Endodermal cell (in vitro differentiated cells): ENCODE measurements at regions not wholly inside any gene's neighbourhood (a gene's known extent, or its start where the extent isn't known, plus 50 kb on each side); places are given as distances from the start of the nearest gene placed in this dataset.

Source experiments
- DNase-seq: peaks from one replicate; pipeline ENCODE4 v3.0.0-alpha.2; 2017
- H3K27ac ChIP-seq: 2 replicates; pipeline ENCODE4 v1.5.1; 2013; ENCODE audit warnings: mild to moderate bottlenecking, low read depth, low read length, moderate library complexity
- H3K27me3 ChIP-seq: 2 replicates; pipeline ENCODE4 v1.6.1; 2013; ENCODE audit warnings: mild to moderate bottlenecking, low read length, moderate library complexity; ENCODE audit not compliant: insufficient read depth, control insufficient read depth, poor library complexity, severe bottlenecking
- H3K36me3 ChIP-seq: 2 replicates; pipeline ENCODE4 v1.7.0; 2013; ENCODE audit warnings: mild to moderate bottlenecking, low read length, moderate library complexity; ENCODE audit not compliant: control insufficient read depth, insufficient read depth
- H3K4me1 ChIP-seq: one replicate; pipeline ENCODE4 v1.7.0; 2013; ENCODE audit warnings: low read length; ENCODE audit not compliant: control insufficient read depth, insufficient read depth
- H3K4me3 ChIP-seq: 2 replicates; pipeline ENCODE4 v1.5.1; 2013; ENCODE audit warnings: mild to moderate bottlenecking, low read length, moderate library complexity
- H3K9ac ChIP-seq: 2 replicates; pipeline ENCODE4 v1.6.1; 2013; ENCODE audit warnings: mild to moderate bottlenecking, low read length, moderate library complexity; ENCODE audit not compliant: poor library complexity, severe bottlenecking; ENCODE audit errors: extremely low read depth
- H3K9me3 ChIP-seq: 2 replicates; pipeline ENCODE4 v1.6.1; 2013; ENCODE audit warnings: mild to moderate bottlenecking, low read length, moderate library complexity; ENCODE audit not compliant: control insufficient read depth
- H3K27ac Mint-ChIP-seq: 2 replicates; pipeline ENCODE4 v1.8.0; 2020; ENCODE audit warnings: mixed read lengths
- H3K27me3 Mint-ChIP-seq: 2 replicates; pipeline ENCODE4 v1.8.0; 2021; ENCODE audit warnings: mild to moderate bottlenecking, mixed read lengths; ENCODE audit not compliant: insufficient read depth
- H3K36me3 Mint-ChIP-seq: 2 replicates; pipeline ENCODE4 v1.8.0; 2020; ENCODE audit warnings: low read depth, mixed read lengths
- H3K4me1 Mint-ChIP-seq: 2 replicates; pipeline ENCODE4 v1.8.0; 2020; ENCODE audit warnings: mixed read lengths
- H3K4me3 Mint-ChIP-seq: 2 replicates; pipeline ENCODE4 v1.8.0; 2020; ENCODE audit warnings: mild to moderate bottlenecking, moderate library complexity, mixed read lengths
- H3K9me3 Mint-ChIP-seq: 2 replicates; pipeline ENCODE4 v1.8.0; 2020; ENCODE audit warnings: mild to moderate bottlenecking, mixed read lengths
- CTCF ChIP-seq: fragments of 200-600 bp; sonication (generic); conservative IDR thresholded peaks from 2 replicates; pipeline ENCODE4 v1.5.0; 2021; ENCODE audit warnings: antibody characterized with exemption, mild to moderate bottlenecking
- WGBS, 2 experiments: methylation state at CpG; one replicate each; pipeline versions ENCODE4 v1.1.5 to v1.1.7; 2013; ENCODE audit warnings: missing lambda C conversion rate in 2 of 2, mixed read lengths in 1 of 2; ENCODE audit not compliant: insufficient coverage in 1 of 2, insufficient read length in 1 of 2; 5-methylcytosine and 5-hydroxymethylcytosine counted together

- peaks cover 13% of the 10 kb centered on the region for H3K9me3 Mint-ChIP-seq
- H3K4me3 Mint-ChIP-seq, result no peak overlapping the region
- Histone ChIP-seq H3K4me3 (no peak overlapping the region), H3K27me3 (no peaks in the 10 kb centered on the region), H3K4me1 (no peaks in the 10 kb centered on the region), H3K36me3 (no peaks in the 10 kb centered on the region), H3K9me3 (no peaks in the 10 kb centered on the region), H3K27ac (no peak overlapping the region), H3K9ac (no peak overlapping the region)
- peak; percentile 17 for DNase-seq
- no peaks in the 10 kb centered on the region for H3K27me3 Mint-ChIP-seq
- no peaks in the 10 kb centered on the region for H3K4me1 Mint-ChIP-seq
- H3K27ac Mint-ChIP-seq, result no peak overlapping the region
- no peak for TF ChIP-seq CTCF
- no peaks in the 10 kb centered on the region for H3K36me3 Mint-ChIP-seq
- WGBS, 2 experiments, result 84 to 87% methylated on average over 11 of the region's 11 CpGs
Observed at GRCh38 chr2:239596792-239597191, 196.0 kb upstream of the HDAC4 start.

GRCh38 chr2:239596253-239596652 is 195.4 kb upstream of the HDAC4 start:
- 79 to 91% methylated on average over 2 to 4 of the region's 4 CpGs for WGBS, 2 experiments
- Mint-ChIP-seq H3K4me1 (no peaks in the 10 kb centered on the region), H3K27ac (no peak overlapping the region), H3K36me3 (no peaks in the 10 kb centered on the region), H3K27me3 (peaks cover 4% of the 10 kb centered on the region), H3K4me3 (no peak overlapping the region), H3K9me3 (peaks cover 19% of the 10 kb centered on the region)
- Histone ChIP-seq H3K27me3 (no peaks in the 10 kb centered on the region), H3K9ac (no peak overlapping the region), H3K36me3 (no peaks in the 10 kb centered on the region), H3K9me3 (no peaks in the 10 kb centered on the region), H3K27ac (peak overlapping the region; percentile 49), H3K4me1 (no peaks in the 10 kb centered on the region), H3K4me3 (no peak overlapping the region)
- peak; percentile 31 for DNase-seq
- TF ChIP-seq CTCF, result no peak

- Histone ChIP-seq H3K36me3 (no peaks in the 10 kb centered on the region), H3K9ac (no peak overlapping the region), H3K4me1 (no peaks in the 10 kb centered on the region), H3K4me3 (no peak overlapping the region), H3K27me3 (no peaks in the 10 kb centered on the region), H3K9me3 (no peaks in the 10 kb centered on the region), H3K27ac (no peak overlapping the region)
- no peak for TF ChIP-seq CTCF
- Mint-ChIP-seq H3K9me3 (peaks cover 21% of the 10 kb centered on the region), H3K4me1 (no peaks in the 10 kb centered on the region), H3K4me3 (no peak overlapping the region), H3K36me3 (no peaks in the 10 kb centered on the region), H3K27me3 (peaks cover 4% of the 10 kb centered on the region), H3K27ac (no peak overlapping the region)
- DNase-seq, result no peak
- 93 to 96% methylated on average over 5 to 8 of the region's 8 CpGs for WGBS, 2 experiments
Observed at GRCh38 chr2:239595726-239596125, 194.9 kb upstream of the HDAC4 start.
